GM10266 (cell line): ENCODE measurements at regions not wholly inside any gene's neighbourhood (a gene's known extent, or its start where the extent isn't known, plus 50 kb on each side); places are given as distances from the start of the nearest gene placed in this dataset.

Source experiments
- DNase-seq: peaks from one replicate; pipeline ENCODE4 v3.0.0; 2012; ENCODE audit errors: extremely low spot score
- CTCF ChIP-seq: IDR thresholded peaks from 2 replicates; pipeline ENCODE4 v1.5.1; 2012; ENCODE audit warnings: mild to moderate bottlenecking, low read depth; ENCODE audit not compliant: control insufficient read depth, insufficient read depth; ENCODE audit errors: missing control alignments

DNA sequence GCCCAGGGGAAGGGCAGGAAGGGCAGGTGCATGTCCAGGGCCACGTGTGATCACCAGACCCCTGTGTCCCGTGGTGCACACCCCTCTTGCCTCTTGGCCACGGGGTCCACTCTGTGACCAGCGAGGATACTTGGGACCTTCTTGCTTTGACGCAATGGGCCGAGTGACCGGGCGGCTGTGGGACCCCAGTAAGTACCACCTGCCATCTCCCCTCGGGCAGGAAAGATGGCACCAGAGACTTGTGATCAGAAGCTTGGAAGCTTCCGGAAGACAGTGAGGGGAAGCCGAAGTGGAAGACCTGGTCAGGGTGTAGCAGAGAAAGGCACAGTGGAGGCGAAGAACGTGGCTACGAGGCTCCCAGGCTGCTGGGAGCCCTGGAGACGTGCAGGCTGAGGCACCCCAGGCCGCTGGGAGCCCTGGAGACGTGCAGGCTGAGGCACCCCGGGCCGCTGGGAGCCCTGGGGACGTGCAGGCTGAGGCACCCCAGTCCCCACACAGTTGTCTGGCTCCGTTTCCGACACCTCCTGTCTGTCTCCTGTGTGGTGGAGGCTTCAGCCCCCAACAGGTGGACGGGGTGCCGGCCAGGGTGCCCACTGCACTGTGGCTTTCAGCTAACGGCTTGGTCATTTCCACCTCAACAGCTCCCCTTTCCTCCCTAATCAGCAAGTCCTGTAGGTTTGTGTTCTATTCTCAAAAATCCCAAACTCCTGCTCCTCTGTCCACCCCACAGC is 663.5 kb downstream of the BRD1 start:
- DNase-seq, result no peak
- TF ChIP-seq CTCF, result no peak

- TF ChIP-seq CTCF, result no peak
- DNase-seq, result no peak
Observed at GRCh38 chr22:49163258-49163959, 664.3 kb downstream of the BRD1 start.

- no peak for TF ChIP-seq CTCF
Observed at GRCh38 chr22:49162841-49163240, 664.8 kb downstream of the BRD1 start.

GRCh38 chr22:49161002-49161850 is 666.4 kb downstream of the BRD1 start:
- DNase-seq, result no peak
- TF ChIP-seq CTCF, result no peak

More at GRCh38 chr22:49162841-49163240, 664.8 kb downstream of the BRD1 start:
- DNase-seq, result no peak

GRCh38 chr22:49160261-49161001 is 667.2 kb downstream of the BRD1 start:
- DNase-seq, result no peak

DNA sequence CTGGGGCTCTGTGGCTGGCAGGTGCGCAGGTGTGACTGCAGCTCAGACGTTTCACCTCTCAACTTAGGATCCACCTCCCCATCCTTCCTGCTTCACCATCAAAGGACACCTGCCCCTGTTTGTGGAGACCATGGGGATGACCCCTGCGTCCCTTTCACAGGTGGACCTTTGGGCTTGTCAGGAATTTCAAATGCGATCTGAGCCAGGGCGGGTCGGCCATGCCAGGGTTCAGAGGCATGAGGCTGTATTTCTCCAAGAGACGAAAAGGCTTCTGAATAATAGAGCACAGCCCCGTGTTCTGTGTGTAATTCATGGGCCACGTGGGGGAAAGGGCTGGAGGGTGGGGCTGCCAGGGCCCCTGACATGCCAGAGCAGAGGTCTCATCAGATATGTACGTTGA is 668.0 kb downstream of the BRD1 start:
- TF ChIP-seq CTCF, result no peak
- no peak for DNase-seq

More at GRCh38 chr22:49160261-49161001, 667.2 kb downstream of the BRD1 start:
- no peak for TF ChIP-seq CTCF
